SK-MEL-5 (cell line): ENCODE measurements at regions not wholly inside any gene's neighbourhood (a gene's known extent, or its start where the extent isn't known, plus 50 kb on each side); places are given as distances from the start of the nearest gene placed in this dataset.

Experiments used
- DNase-seq: peaks from one replicate; pipeline ENCODE4 v3.0.0-alpha.2; 2016; ENCODE audit warnings: low read depth, low spot score
- in situ Hi-C: cut with HindIII; loops from 2 replicates; pipeline ENCODE4 v1.10.0; 2016; ENCODE audit warnings: low sequenced_read_pairs, high pct_unique_total_duplicates, low pct_unique_long_range_greater_than_20kb

GRCh38 chr3:116958291-116958690 is 248.7 kb downstream of the TUSC7 start:
- DNase-seq: no peak
- in situ Hi-C loops: no loop called here

GRCh38 chr3:116961106-116961505 is 251.5 kb downstream of the TUSC7 start:
- no peak for DNase-seq
- in situ Hi-C loops: no loop called here

GRCh38 chr3:116963802-116964201 is 254.2 kb downstream of the TUSC7 start:
- no peak for DNase-seq
- in situ Hi-C loops: no loop called here

- no peak for DNase-seq
- in situ Hi-C loops: no loop called here
These were observed 257.1 kb downstream of the TUSC7 start for GRCh38 chr3:116966649-116967048.

- DNase-seq: no peak
- in situ Hi-C loops: no loop called here
These were observed 259.6 kb downstream of the TUSC7 start for GRCh38 chr3:116969135-116969534.

GRCh38 chr3:116969646-116970045 is 260.1 kb downstream of the TUSC7 start:
- DNase-seq: no peak
- in situ Hi-C loops: no loop called here

- DNase-seq: no peak
- in situ Hi-C loops: no loop called here
These were observed 262.0 kb downstream of the TUSC7 start for GRCh38 chr3:116971531-116971930.

GRCh38 chr3:116974702-116975101 is 265.1 kb downstream of the TUSC7 start:
- in situ Hi-C loops: no loop called here
- no peak for DNase-seq

- in situ Hi-C loops: no loop called here
- no peak for DNase-seq
These were observed 267.9 kb downstream of the TUSC7 start for GRCh38 chr3:116977441-116977840.

GRCh38 chr3:116980099-116980498 is 270.5 kb downstream of the TUSC7 start:
- in situ Hi-C loops: no loop called here

GRCh38 chr3:116981089-116981488 is 271.5 kb downstream of the TUSC7 start:
- in situ Hi-C loops: no loop called here

More at GRCh38 chr3:116980099-116980498, 270.5 kb downstream of the TUSC7 start:
- no peak for DNase-seq

GRCh38 chr3:116984301-116984700 is 274.7 kb downstream of the TUSC7 start:
- DNase-seq: no peak
- in situ Hi-C loops: no loop called here

More at GRCh38 chr3:116981089-116981488, 271.5 kb downstream of the TUSC7 start:
- DNase-seq: no peak

GRCh38 chr3:116994351-116994879 is 284.8 kb downstream of the TUSC7 start:
- DNase-seq: no peak
- in situ Hi-C loops: no loop called here

GRCh38 chr3:117003501-117003900 is 293.9 kb downstream of the TUSC7 start:
- in situ Hi-C loops: no loop called here
- peak; percentile 12 for DNase-seq

GRCh38 chr3:117005274-117005673 is 295.7 kb downstream of the TUSC7 start:
- in situ Hi-C loops: no loop called here
- no peak for DNase-seq

- no peak for DNase-seq
These were observed 296.4 kb downstream of the TUSC7 start for GRCh38 chr3:117005911-117006522.

GRCh38 chr3:117010318-117010717 is 300.7 kb downstream of the TUSC7 start:
- in situ Hi-C loops: no loop called here

More at GRCh38 chr3:117005911-117006522, 296.4 kb downstream of the TUSC7 start:
- in situ Hi-C loops: no loop called here

GRCh38 chr3:117011687-117012250 is 302.2 kb downstream of the TUSC7 start:
- in situ Hi-C loops: no loop called here
- DNase-seq: no peak

More at GRCh38 chr3:117010318-117010717, 300.7 kb downstream of the TUSC7 start:
- peak; percentile 4 for DNase-seq

- in situ Hi-C loops: no loop called here
- peak; percentile 17 for DNase-seq
These were observed 306.8 kb downstream of the TUSC7 start for GRCh38 chr3:117016378-117016777.
